AG08396 (cell line): ENCODE measurements at regions not wholly inside any gene's neighbourhood (a gene's known extent, or its start where the extent isn't known, plus 50 kb on each side); places are given as distances from the start of the nearest gene placed in this dataset.
"Not testable (repeated sequence)": the region's sequence is repeated elsewhere in the genome, so short reads cannot be mapped to it uniquely, and the experiment has no call there.

Source experiments
- DNase-seq: peaks from one replicate; pipeline ENCODE4 v3.0.0; 2012; ENCODE audit warnings: low spot score, mixed read lengths

- no peak for DNase-seq
Measured at GRCh38 chr4:120636120-120636630, 286.4 kb downstream of the PRDM5 start.

- no peak for DNase-seq
Measured at GRCh38 chr4:120633810-120634209, 288.7 kb downstream of the PRDM5 start.

- DNase-seq: no peak
Measured at GRCh38 chr4:120630427-120630826, 292.1 kb downstream of the PRDM5 start.

GRCh38 chr4:120629546-120630108 is 292.9 kb downstream of the PRDM5 start:
- no peak for DNase-seq

GRCh38 chr4:120622601-120623000 is 299.9 kb downstream of the PRDM5 start:
- DNase-seq: no peak

GRCh38 chr4:120617171-120617570 is 305.4 kb downstream of the PRDM5 start:
- DNase-seq: no peak

GRCh38 chr4:120616041-120616440 is 306.5 kb downstream of the PRDM5 start:
- no peak for DNase-seq

- DNase-seq: no peak
Measured at GRCh38 chr4:120613778-120614177, 308.7 kb downstream of the PRDM5 start.

GRCh38 chr4:120611092-120611491 is 311.4 kb downstream of the PRDM5 start:
- DNase-seq: no peak

- DNase-seq: no peak
Measured at GRCh38 chr4:120591038-120591437, 331.5 kb downstream of the PRDM5 start.

GRCh38 chr4:120589787-120590186 is 332.7 kb downstream of the PRDM5 start:
- DNase-seq: no peak

- no peak for DNase-seq
Measured at GRCh38 chr4:120568731-120569130, 353.8 kb downstream of the PRDM5 start.

GRCh38 chr4:120561648-120562047 is 360.9 kb downstream of the PRDM5 start:
- no peak for DNase-seq

- no peak for DNase-seq
Measured at GRCh38 chr4:120557372-120557771, 365.2 kb downstream of the PRDM5 start.

- no peak for DNase-seq
Measured at GRCh38 chr4:120555058-120555457, 367.5 kb downstream of the PRDM5 start.

GRCh38 chr4:120554086-120554485 is 368.4 kb downstream of the PRDM5 start:
- DNase-seq: no peak

- not testable (repeated sequence) for DNase-seq
Measured at GRCh38 chr4:120550624-120551220, 371.8 kb downstream of the PRDM5 start.

- DNase-seq: no peak
Measured at GRCh38 chr4:120549011-120549570, 373.4 kb downstream of the PRDM5 start.

- DNase-seq: no peak
Measured at GRCh38 chr4:120545391-120545790, 377.1 kb downstream of the PRDM5 start.

GRCh38 chr4:120544838-120545237 is 377.7 kb downstream of the PRDM5 start:
- no peak for DNase-seq

GRCh38 chr4:120540625-120541024 is 381.9 kb downstream of the PRDM5 start:
- DNase-seq: no peak

GRCh38 chr4:120536884-120537283 is 385.6 kb downstream of the PRDM5 start:
- no peak for DNase-seq

- DNase-seq: no peak
Measured at GRCh38 chr4:120528428-120528827, 394.1 kb downstream of the PRDM5 start.

- DNase-seq: no peak
Measured at GRCh38 chr4:120526033-120526432, 396.5 kb downstream of the PRDM5 start.
